Upper lobe of right lung (tissue), 1 donor: ENCODE measurements at regions not wholly inside any gene's neighbourhood (a gene's known extent, or its start where the extent isn't known, plus 50 kb on each side); places are given as distances from the start of the nearest gene placed in this dataset.

Experiments used
- ATAC-seq: fragments of 200-7000 bp; cut with Tn5 transposase; one replicate; pipeline ENCODE4 v1.9.1; 2020; ENCODE audit warnings: mild to moderate bottlenecking, moderate library complexity
- DNase-seq: peaks from one replicate; pipeline ENCODE4 v3.0.0-alpha.2; 2020
- H3K27ac ChIP-seq: fragments of 200-600 bp; one replicate; pipeline ENCODE4 v1.8.0; 2022
- H3K27me3 ChIP-seq: fragments of 200-600 bp; one replicate; pipeline ENCODE4 v1.8.0; 2022; ENCODE audit warnings: mild to moderate bottlenecking
- H3K36me3 ChIP-seq: fragments of 200-600 bp; one replicate; pipeline ENCODE4 v1.8.0; 2022
- H3K4me1 ChIP-seq: fragments of 200-600 bp; one replicate; pipeline ENCODE4 v1.8.0; 2022
- H3K4me3 ChIP-seq: fragments of 200-600 bp; one replicate; pipeline ENCODE4 v1.8.0; 2022; ENCODE audit warnings: mild to moderate bottlenecking
- H3K9me3 ChIP-seq: fragments of 200-600 bp; one replicate; pipeline ENCODE4 v1.8.0; 2022
- intact Hi-C: fragments of 100-400 bp; cut with DNase I; formaldehyde crosslinking; loops from one replicate; pipeline ENCODE4 v1.11.0; 2022
- TF ChIP-seq, protein P1 (sequence below): fragments of 200-600 bp; IDR thresholded peaks from one replicate; pipeline ENCODE4 v1.8.0; 2022; ENCODE audit warnings: antibody characterized with exemption
- donor health status: DM: no; HTN: yes; CAD: no; lungs with severe emphysema.

DNA sequence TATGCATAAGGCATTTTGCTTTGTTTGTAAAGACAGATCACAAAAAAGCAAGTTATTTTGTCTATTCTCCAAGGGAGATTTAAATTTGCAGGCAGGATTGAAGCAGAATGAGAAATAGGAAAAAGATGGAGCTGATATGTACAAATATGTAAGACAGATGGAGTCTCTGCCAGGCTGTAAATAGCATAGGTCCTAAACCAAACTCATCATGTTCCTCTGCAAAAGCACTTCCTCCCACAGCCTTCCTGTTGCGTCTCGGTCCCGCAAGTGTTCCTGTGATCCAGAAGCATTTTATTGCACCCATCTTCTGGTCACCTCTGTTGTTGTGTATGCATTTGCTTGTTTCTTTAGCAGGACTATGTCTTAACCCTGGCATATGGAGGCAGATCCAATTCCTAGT lies 95.7 kb upstream of the CLDN10 start:
- Histone ChIP-seq H3K9me3 (no peaks in the 10 kb centered on the region), H3K27me3 (no peaks in the 10 kb centered on the region), H3K4me3 (no peak overlapping the region), H3K27ac (no peak overlapping the region), H3K4me1 (no peaks in the 10 kb centered on the region), H3K36me3 (no peaks in the 10 kb centered on the region)
- DNase-seq, result no peak
- ATAC-seq, result no peak
- TF ChIP-seq, protein P1, sequence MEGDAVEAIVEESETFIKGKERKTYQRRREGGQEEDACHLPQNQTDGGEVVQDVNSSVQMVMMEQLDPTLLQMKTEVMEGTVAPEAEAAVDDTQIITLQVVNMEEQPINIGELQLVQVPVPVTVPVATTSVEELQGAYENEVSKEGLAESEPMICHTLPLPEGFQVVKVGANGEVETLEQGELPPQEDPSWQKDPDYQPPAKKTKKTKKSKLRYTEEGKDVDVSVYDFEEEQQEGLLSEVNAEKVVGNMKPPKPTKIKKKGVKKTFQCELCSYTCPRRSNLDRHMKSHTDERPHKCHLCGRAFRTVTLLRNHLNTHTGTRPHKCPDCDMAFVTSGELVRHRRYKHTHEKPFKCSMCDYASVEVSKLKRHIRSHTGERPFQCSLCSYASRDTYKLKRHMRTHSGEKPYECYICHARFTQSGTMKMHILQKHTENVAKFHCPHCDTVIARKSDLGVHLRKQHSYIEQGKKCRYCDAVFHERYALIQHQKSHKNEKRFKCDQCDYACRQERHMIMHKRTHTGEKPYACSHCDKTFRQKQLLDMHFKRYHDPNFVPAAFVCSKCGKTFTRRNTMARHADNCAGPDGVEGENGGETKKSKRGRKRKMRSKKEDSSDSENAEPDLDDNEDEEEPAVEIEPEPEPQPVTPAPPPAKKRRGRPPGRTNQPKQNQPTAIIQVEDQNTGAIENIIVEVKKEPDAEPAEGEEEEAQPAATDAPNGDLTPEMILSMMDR, result no peak
- intact Hi-C loops, result no loop called here

DNA sequence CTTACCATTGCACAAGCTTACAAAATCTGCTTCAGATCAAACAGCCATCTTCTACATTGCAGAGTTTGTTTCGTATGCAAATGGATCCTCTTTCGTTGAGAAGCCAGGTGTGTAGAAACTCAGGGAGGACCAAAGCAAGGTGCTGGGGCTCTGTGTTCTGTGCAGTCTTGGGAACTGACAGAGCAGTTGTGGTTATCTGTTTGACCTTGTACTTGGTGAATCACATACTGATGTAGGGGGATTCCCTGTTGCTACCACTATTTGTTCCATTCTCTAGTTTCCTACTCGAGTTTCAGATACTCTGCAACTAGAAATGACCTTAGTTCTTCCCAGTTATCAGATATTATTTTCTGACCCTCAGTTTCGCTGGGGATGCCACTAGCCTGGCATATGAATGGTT lies 95.2 kb upstream of the CLDN10 start:
- TF ChIP-seq, protein P1, result no peak
- ATAC-seq, result no peak
- Histone ChIP-seq H3K27ac (no peak overlapping the region), H3K36me3 (no peaks in the 10 kb centered on the region), H3K9me3 (no peaks in the 10 kb centered on the region), H3K4me1 (no peaks in the 10 kb centered on the region), H3K4me3 (no peak overlapping the region), H3K27me3 (no peaks in the 10 kb centered on the region)
- no peak for DNase-seq
- intact Hi-C loops, result no loop called here

DNA sequence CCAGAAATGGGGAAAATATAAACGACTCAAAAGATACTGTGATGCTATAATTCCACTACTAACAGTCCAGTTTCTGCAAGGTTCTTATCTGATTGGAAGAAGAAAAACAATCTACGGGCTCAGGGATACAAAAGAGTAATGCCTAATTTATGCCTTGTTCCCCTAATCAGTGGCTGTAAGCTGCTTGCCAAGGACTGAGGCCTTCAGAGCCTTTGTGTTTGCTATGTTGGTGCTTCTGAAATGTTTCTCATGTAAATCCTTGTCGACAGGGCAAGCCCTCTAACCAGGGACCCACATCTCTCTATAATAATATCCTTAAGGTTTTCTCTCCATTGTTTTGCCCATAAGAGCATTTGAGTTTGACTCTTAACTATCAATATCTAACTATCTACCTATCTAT lies 89.7 kb upstream of the CLDN10 start:
- intact Hi-C loops, result no loop called here
- TF ChIP-seq, protein P1, result no peak
- Histone ChIP-seq H3K27ac (no peak overlapping the region), H3K9me3 (no peaks in the 10 kb centered on the region), H3K4me3 (no peak overlapping the region), H3K36me3 (no peaks in the 10 kb centered on the region), H3K27me3 (no peaks in the 10 kb centered on the region), H3K4me1 (no peaks in the 10 kb centered on the region)
- ATAC-seq (no peak), DNase-seq (no peak)

DNA sequence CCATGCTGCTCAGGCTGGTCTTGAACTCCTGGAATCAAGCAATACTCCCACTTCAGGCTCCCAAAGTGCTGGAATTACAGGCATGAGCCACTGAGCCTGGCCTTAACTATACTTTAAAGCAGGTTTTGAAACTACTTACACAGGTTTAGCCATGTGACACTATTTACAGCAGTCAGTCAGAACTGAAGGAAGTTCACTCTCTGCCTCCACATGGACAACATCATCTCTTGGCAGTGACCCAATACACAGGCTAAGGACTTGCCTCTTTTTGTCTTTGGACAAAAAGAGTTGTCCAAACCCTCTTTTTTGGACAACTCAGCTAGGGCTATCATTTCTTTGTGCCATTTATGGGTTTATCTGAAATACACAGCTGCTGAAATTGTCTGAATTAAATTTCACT lies 89.0 kb upstream of the CLDN10 start:
- DNase-seq, result no peak

DNA sequence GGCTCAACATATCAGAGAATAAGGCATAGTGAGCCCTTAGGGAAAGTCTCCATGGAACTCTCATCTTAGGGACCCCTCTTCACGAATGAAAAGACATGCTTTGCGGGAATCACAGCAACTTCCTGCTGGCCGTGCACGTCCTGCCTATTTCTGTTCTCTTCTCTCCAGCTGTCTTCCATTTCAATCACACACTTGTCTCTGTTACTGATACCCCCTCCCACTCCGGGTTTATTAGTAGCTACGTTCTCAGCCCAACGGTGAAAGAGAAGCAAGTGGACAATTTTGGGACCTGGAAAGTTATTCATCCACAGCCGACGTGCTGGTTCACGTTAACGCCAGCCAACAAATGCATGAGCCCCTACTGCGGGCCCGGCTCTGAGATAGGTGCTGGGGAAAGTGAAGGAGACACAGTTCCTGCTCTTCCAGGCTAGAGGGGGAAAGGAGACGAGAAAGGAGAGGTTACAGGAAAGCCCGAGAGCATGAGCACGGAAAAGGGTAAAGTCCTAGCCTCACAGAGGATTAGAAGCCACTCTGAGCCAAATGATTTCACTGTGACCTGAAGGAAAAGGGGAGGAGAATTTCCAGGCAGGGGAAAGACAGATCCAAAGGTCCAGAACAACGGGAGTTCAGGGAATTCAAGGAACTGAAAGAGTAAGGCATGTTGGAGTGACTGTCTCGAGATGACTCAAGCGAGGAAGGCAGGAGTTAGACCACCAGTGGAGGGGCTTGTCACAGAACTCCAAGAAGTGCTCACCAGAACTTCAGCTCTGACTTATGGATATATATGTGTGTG lies 81.8 kb upstream of the CLDN10 start:
- intact Hi-C loops, result no loop called here
- Histone ChIP-seq H3K27me3 (no peaks in the 10 kb centered on the region), H3K27ac (no peak overlapping the region), H3K4me1 (no peaks in the 10 kb centered on the region), H3K9me3 (no peaks in the 10 kb centered on the region), H3K36me3 (no peaks in the 10 kb centered on the region), H3K4me3 (peak overlapping the region; percentile 8)
- no peak for ATAC-seq
- DNase-seq, result no peak
- TF ChIP-seq, protein P1, result no peak

More for the DNA sequence above, 89.0 kb upstream of the CLDN10 start:
- H3K27me3 ChIP-seq, result no peaks in the 10 kb centered on the region
- no peaks in the 10 kb centered on the region for H3K4me1 ChIP-seq
- no peaks in the 10 kb centered on the region for H3K36me3 ChIP-seq
- H3K27ac ChIP-seq, result no peak overlapping the region
- ATAC-seq, result no peak
- intact Hi-C loops, result no loop called here
- TF ChIP-seq, protein P1, result no peak
- no peaks in the 10 kb centered on the region for H3K9me3 ChIP-seq
- no peak overlapping the region for H3K4me3 ChIP-seq
